NB4 (cell line): ENCODE measurements at regions not wholly inside any gene's neighbourhood (a gene's known extent, or its start where the extent isn't known, plus 50 kb on each side); places are given as distances from the start of the nearest gene placed in this dataset.

Experiments
- DNase-seq: peaks from one replicate; pipeline ENCODE4 v3.0.0; 2010; ENCODE audit warnings: low read depth
- H3K4me3 ChIP-seq: one replicate; pipeline ENCODE4 v1.5.1; 2011; ENCODE audit warnings: mild to moderate bottlenecking, low read depth, low read length, moderate library complexity
- CTCF ChIP-seq: IDR thresholded peaks from one replicate; pipeline ENCODE4 v1.5.1; 2012; ENCODE audit warnings: low read depth, low read length
- MAX ChIP-seq: IDR thresholded peaks from 2 replicates; pipeline ENCODE4 v1.6.1; 2011; ENCODE audit warnings: low read depth, low read length
- MYC ChIP-seq: IDR thresholded peaks from 2 replicates; pipeline ENCODE4 v1.6.1; 2011; ENCODE audit warnings: low read depth, low read length
- POLR2A ChIP-seq: IDR thresholded peaks from 2 replicates; pipeline ENCODE4 v1.6.1; 2011; ENCODE audit warnings: mild to moderate bottlenecking; ENCODE audit not compliant: insufficient read length; ENCODE audit errors: extremely low read depth

- TF ChIP-seq POLR2A = no peak
- no peak for TF ChIP-seq MYC
- no peak for TF ChIP-seq MAX
- no peak for TF ChIP-seq CTCF
- H3K4me3 ChIP-seq = no peak overlapping the region
- no peak for DNase-seq
Measured at GRCh38 chr15:62498278-62498677, 333.2 kb upstream of the C2CD4B start.

GRCh38 chr15:62498712-62499111 lies 333.6 kb upstream of the C2CD4B start:
- TF ChIP-seq MAX = no peak
- TF ChIP-seq CTCF = no peak
- TF ChIP-seq MYC = no peak
- TF ChIP-seq POLR2A = no peak
- no peak overlapping the region for H3K4me3 ChIP-seq
- DNase-seq = no peak

DNA sequence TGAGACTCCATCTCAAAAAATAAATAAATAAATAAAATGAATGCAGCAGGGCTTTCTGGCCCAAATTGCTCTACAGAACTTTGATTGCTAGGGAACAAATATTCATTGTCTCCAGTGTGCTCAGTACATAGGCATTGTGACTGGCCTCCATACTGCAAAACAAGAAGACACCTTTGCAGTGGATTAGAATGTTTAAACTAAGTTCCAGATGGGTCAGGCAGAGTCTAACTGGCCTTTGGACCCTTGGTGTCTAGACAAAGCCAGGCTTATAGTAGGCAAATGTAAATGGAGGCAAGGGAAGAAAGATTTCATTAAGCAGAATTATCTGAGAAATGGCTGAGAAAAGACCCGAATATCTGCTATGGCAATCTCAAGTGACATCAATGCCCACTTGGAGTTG lies 335.2 kb upstream of the C2CD4B start:
- no peak overlapping the region for H3K4me3 ChIP-seq
- TF ChIP-seq POLR2A (no peak), MYC (no peak), MAX (no peak), CTCF (no peak)
- no peak for DNase-seq

DNA sequence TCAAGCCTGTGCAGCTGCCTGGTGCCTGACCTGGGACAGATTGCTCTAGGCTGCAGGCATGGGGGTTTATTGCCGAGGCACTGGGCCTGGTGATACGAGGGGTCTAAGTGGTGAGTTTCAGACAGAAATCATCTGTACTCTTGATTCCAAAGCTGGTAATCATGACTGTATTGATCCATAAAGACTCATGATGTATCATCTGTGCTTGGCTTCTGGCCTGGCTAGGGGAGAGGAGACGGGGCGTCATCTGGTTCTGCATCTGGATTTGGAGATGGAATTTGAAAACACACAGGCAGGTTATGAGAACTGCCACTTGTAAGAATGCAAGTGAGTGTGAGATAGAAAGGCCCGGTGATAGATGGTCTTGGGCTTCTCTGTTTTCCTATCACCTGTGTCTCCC lies 337.4 kb upstream of the C2CD4B start:
- no peak overlapping the region for H3K4me3 ChIP-seq
- TF ChIP-seq MAX (no peak), CTCF (no peak), MYC (no peak), POLR2A (no peak)
- DNase-seq = no peak

DNA sequence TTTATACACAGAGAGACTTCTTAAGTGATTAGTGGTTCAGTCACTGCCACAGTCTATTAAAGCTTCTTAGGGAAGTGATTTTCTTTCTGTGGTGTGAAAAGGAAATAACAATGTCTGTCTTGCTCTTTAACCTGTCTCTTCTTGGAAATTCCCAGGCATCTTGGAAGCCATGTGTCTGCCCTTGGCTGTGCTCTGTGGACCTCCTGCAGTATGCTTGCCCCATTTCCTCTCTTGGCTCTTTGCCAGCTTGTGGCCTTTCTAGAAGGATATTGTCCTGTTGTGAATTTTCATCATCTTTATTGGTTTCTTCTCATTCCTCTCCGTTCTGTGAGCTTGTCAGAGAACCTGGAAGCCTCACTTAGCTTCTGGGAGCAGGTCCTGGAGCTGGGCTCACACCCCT lies 338.4 kb upstream of the C2CD4B start:
- H3K4me3 ChIP-seq = no peak overlapping the region
- TF ChIP-seq MYC = no peak
- TF ChIP-seq POLR2A = no peak
- no peak for TF ChIP-seq CTCF
- no peak for TF ChIP-seq MAX
- DNase-seq = no peak

DNA sequence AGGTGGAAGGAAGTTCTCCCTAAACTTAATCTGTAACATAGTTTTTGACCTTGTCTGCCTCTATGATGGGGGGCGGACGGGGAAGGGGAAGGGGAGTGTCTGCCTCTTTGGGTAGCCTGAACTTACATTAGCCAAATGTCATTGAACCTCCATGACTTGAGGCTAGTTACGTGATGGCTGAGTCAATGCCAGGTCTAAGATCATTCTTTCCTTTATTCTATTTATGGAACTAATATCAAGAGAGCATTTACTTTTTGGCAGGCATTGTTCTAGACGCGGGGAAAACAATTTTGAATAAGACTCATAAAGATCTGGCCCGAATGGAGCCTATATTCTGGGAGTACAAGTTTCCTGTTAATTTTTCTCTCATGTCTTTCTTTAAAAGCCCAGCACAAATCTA lies 340.7 kb upstream of the C2CD4B start:
- no peak overlapping the region for H3K4me3 ChIP-seq
- no peak for DNase-seq
- TF ChIP-seq MYC (no peak), MAX (no peak), POLR2A (no peak), CTCF (no peak)
